Body of pancreas (tissue), 4 donors: ENCODE measurements at regions not wholly inside any gene's neighbourhood (a gene's known extent, or its start where the extent isn't known, plus 50 kb on each side); places are given as distances from the start of the nearest gene placed in this dataset.
A peak's percentile ranks its signal among the peaks of the same experiment; 100 is the strongest.

Source experiments
- ATAC-seq: fragments of 150-250 bp; one replicate; pipeline ENCODE4 v1.9.1; 2016
- DNase-seq, 4 donors: peaks; one replicate each; pipeline ENCODE4 v3.0.0-alpha.2; 2019
- H3K27ac ChIP-seq, 4 donors: fragments of 200-600 bp; sonication (generic); 1 replicate in 3 of 4; 2 replicates in 1 of 4; pipeline versions ENCODE4 v1.5.1 to v1.6.1; 2016 to 2019; ENCODE audit warnings: mild to moderate bottlenecking in 1 of 4, mixed read lengths in 1 of 4, moderate library complexity in 1 of 4
- H3K27me3 ChIP-seq, 2 donors: fragments of 200-600 bp; sonication (generic); one replicate each; pipeline ENCODE4 v1.6.0; 2016; ENCODE audit warnings: mild to moderate bottlenecking in 1 of 2
- H3K36me3 ChIP-seq, 2 donors: fragments of 200-600 bp; sonication (generic); replicated peaks in 1 of 2; 2 replicates each; pipeline ENCODE4 v1.5.1; 2016; ENCODE audit warnings: low read depth in 2 of 2; ENCODE audit not compliant: insufficient read depth in 1 of 2
- H3K4me1 ChIP-seq: fragments of 200-600 bp; sonication (generic); one replicate; pipeline ENCODE4 v1.6.0; 2016
- H3K4me3 ChIP-seq, 2 donors: fragments of 200-600 bp; sonication (generic); 1 replicate in 1 of 2; 2 replicates in 1 of 2; pipeline ENCODE4 v1.5.1; 2016 to 2019
- H3K9me3 ChIP-seq, 3 donors: fragments of 200-600 bp; sonication (generic); 1 replicate in 2 of 3; 2 replicates in 1 of 3; pipeline ENCODE4 v1.5.1; 2016
- POLR2A ChIP-seq, 3 donors: fragments of 450-650 bp; IDR thresholded peaks; one replicate each; pipeline ENCODE4 v1.6.1; 2016; ENCODE audit warnings: antibody characterized with exemption in 3 of 3, mild to moderate bottlenecking in 2 of 3
- WGBS, 2 donors: methylation state at CpG; one replicate each; pipeline ENCODE4 v1.1.5; 2017; 5-methylcytosine and 5-hydroxymethylcytosine counted together
- intact Hi-C: fragments of 100-400 bp; cut with DNase I; formaldehyde crosslinking; loops from one replicate; pipeline ENCODE4 v1.15.1; 2023
- TF ChIP-seq, protein P1 (sequence below), 7 experiments: fragments of 450-650 bp in 4 of 7; fragments of 200-600 bp in 3 of 7; sonication (generic) in 3 of 7; IDR thresholded peaks; one replicate each; pipeline ENCODE4 v1.5.1; 2016 to 2019; ENCODE audit warnings: antibody characterized with exemption in 7 of 7

DNA sequence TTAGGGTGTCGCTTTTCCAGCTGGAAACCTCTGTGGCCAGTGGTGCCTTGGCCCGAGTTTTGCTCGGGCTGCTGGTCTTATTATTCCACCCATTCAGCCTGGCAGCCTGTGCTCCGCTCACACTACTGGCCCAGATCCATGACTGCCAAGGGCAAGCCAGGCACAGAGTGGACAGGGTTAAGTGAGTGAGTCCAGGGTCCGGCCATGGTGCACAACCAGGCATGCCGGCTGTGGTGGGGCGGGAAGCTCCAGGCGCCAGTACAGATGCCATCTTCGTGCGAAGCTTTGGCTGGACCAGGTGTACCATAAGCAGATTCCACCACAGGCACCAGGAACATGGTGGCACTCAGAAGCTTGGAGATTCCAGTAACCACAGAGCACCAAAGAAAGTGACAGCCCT lies 580.2 kb upstream of the FAM174A start:
- intact Hi-C loops: no loop called here
- Histone ChIP-seq H3K4me3 (no peak overlapping the region), H3K36me3 (no peaks in the 10 kb centered on the region), H3K27ac (no peak overlapping the region), H3K27me3 (no peaks in the 10 kb centered on the region), H3K4me1 (no peaks in the 10 kb centered on the region), H3K9me3 (no peaks in the 10 kb centered on the region)
- 85 to 87% methylated on average over 10 of the region's 10 CpGs for WGBS, 2 donors
- DNase-seq (no peak), ATAC-seq (no peak)
- TF ChIP-seq POLR2A (IDR thresholded peaks at IDR 0.05): no peak
- TF ChIP-seq, protein P1, sequence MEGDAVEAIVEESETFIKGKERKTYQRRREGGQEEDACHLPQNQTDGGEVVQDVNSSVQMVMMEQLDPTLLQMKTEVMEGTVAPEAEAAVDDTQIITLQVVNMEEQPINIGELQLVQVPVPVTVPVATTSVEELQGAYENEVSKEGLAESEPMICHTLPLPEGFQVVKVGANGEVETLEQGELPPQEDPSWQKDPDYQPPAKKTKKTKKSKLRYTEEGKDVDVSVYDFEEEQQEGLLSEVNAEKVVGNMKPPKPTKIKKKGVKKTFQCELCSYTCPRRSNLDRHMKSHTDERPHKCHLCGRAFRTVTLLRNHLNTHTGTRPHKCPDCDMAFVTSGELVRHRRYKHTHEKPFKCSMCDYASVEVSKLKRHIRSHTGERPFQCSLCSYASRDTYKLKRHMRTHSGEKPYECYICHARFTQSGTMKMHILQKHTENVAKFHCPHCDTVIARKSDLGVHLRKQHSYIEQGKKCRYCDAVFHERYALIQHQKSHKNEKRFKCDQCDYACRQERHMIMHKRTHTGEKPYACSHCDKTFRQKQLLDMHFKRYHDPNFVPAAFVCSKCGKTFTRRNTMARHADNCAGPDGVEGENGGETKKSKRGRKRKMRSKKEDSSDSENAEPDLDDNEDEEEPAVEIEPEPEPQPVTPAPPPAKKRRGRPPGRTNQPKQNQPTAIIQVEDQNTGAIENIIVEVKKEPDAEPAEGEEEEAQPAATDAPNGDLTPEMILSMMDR (IDR thresholded peaks at IDR 0.05): no peak

GRCh38 chr5:99949969-99950524 lies 585.1 kb upstream of the FAM174A start:
- DNase-seq: no peak
- intact Hi-C loops: no loop called here
- no peaks in the 10 kb centered on the region for H3K4me1 ChIP-seq
- WGBS, 2 donors: 80 to 82% methylated on average over 12 of the region's 12 CpGs
- no peaks in the 10 kb centered on the region for H3K36me3 ChIP-seq
- no peak overlapping the region for H3K27ac ChIP-seq
- H3K27me3 ChIP-seq: no peaks in the 10 kb centered on the region
- H3K9me3 ChIP-seq: no peaks in the 10 kb centered on the region
- ATAC-seq: no peak
- H3K4me3 ChIP-seq: no peak overlapping the region
- TF ChIP-seq, protein P1 (IDR thresholded peaks at IDR 0.05): no peak
- no peak for TF ChIP-seq POLR2A (IDR thresholded peaks at IDR 0.05)

- intact Hi-C loops: no loop called here
Observed at GRCh38 chr5:99949361-99949760, 585.8 kb upstream of the FAM174A start.

DNA sequence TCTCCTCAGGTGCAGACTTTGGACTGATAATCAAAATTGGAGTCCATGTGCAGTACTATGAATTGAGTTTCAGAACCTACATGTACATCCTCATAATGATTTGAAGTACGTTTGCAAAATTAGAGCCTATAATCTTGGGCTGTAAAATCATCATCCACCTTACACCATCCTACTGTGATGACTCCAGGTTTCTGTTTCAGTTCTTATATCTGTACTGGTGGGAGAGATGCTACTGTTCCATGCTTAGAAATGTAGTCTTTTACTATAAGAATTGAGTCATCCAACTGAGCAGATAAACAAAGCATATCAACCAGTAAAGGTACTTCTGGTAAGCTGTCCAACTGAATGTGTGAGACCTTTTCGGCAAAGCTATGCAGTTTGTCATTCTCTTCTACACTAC lies 586.3 kb upstream of the FAM174A start:
- TF ChIP-seq, protein P1 (IDR thresholded peaks at IDR 0.05): no peak
- no peak for TF ChIP-seq POLR2A (IDR thresholded peaks at IDR 0.05)
- Histone ChIP-seq H3K27me3 (no peaks in the 10 kb centered on the region), H3K4me3 (no peak overlapping the region), H3K9me3 (no peaks in the 10 kb centered on the region), H3K4me1 (no peaks in the 10 kb centered on the region), H3K36me3 (no peaks in the 10 kb centered on the region), H3K27ac (no peak overlapping the region)
- WGBS, 2 donors: 76 to 79% methylated on average over 2 of the region's 2 CpGs
- no peak for ATAC-seq
- intact Hi-C loops: no loop called here
- DNase-seq: no peak

More at GRCh38 chr5:99949361-99949760, 585.8 kb upstream of the FAM174A start:
- Histone ChIP-seq H3K9me3 (no peaks in the 10 kb centered on the region), H3K36me3 (no peaks in the 10 kb centered on the region), H3K27me3 (no peaks in the 10 kb centered on the region), H3K4me1 (no peaks in the 10 kb centered on the region), H3K27ac (no peak overlapping the region), H3K4me3 (no peak overlapping the region)
- no peak for DNase-seq
- WGBS, 2 donors: 81 to 83% methylated on average over 5 of the region's 5 CpGs
- ATAC-seq: peak; percentile 27
- TF ChIP-seq, protein P1 (IDR thresholded peaks at IDR 0.05): no peak
- TF ChIP-seq POLR2A (IDR thresholded peaks at IDR 0.05): no peak
